OCI-LY7 (cell line): ENCODE measurements at regions not wholly inside any gene's neighbourhood (a gene's known extent, or its start where the extent isn't known, plus 50 kb on each side); places are given as distances from the start of the nearest gene placed in this dataset.

Source experiments
- BruUV-seq: library from RNA; stranded (reverse); fragments of 400-500 nt; replicated peaks from 2 replicates; lab custom pipeline; 2021; lab: Mats Ljungman, UMichigan
- CTCF ChIA-PET: fragments of 300-600 bp; sonication (Branson Sonifier 250); formaldehyde crosslinking; loops from one replicate; lab custom pipeline; 2022; ENCODE audit warnings: antibody characterized with exemption; ENCODE audit not compliant: unreplicated experiment; lab: Charles Lee
- POLR2A ChIA-PET: fragments of 300-600 bp; sonication (Branson Sonifier 250); formaldehyde crosslinking; loops from one replicate; lab custom pipeline; 2022; ENCODE audit warnings: antibody characterized with exemption; lab: Charles Lee
- DNase-seq: peaks from one replicate; pipeline ENCODE4 v3.0.0-alpha.2; 2015; ENCODE audit warnings: low spot score
- H2AFZ ChIP-seq: fragments of 200-600 bp; sonication (generic), shearing (Covaris generic); 2 replicates; pipeline ENCODE4 v1.6.1; 2014; ENCODE audit warnings: mild to moderate bottlenecking, antibody characterized with exemption, low read length, moderate library complexity
- H3K27ac ChIP-seq: fragments of 200-600 bp; sonication (generic); 2 replicates; pipeline ENCODE4 v1.5.1; 2014; ENCODE audit warnings: mixed run types, low read depth, mild to moderate bottlenecking, moderate library complexity, low read length, inconsistent platforms; ENCODE audit not compliant: poor library complexity, severe bottlenecking
- H3K36me3 ChIP-seq: fragments of 200-600 bp; sonication (generic); 2 replicates; pipeline ENCODE4 v1.6.1; 2014; ENCODE audit warnings: mild to moderate bottlenecking, antibody characterized with exemption, low read length, moderate library complexity, mixed read lengths; ENCODE audit not compliant: insufficient read depth
- H3K4me1 ChIP-seq: fragments of 200-600 bp; sonication (generic); 2 replicates; pipeline ENCODE4 v1.5.1; 2014; ENCODE audit warnings: mild to moderate bottlenecking, low read length; ENCODE audit not compliant: insufficient read depth, poor library complexity, severe bottlenecking
- H3K4me2 ChIP-seq: fragments of 200-600 bp; sonication (generic); 2 replicates; pipeline ENCODE4 v1.6.1; 2014; ENCODE audit warnings: mild to moderate bottlenecking, low read length
- H3K4me3 ChIP-seq: fragments of 200-600 bp; sonication (generic); 2 replicates; pipeline ENCODE4 v1.5.1; 2014; ENCODE audit warnings: mild to moderate bottlenecking, low read depth, low read length; ENCODE audit not compliant: poor library complexity, severe bottlenecking
- H3K79me2 ChIP-seq: fragments of 200-600 bp; sonication (generic); 2 replicates; pipeline ENCODE4 v1.6.1; 2016; ENCODE audit warnings: low read depth, mild to moderate bottlenecking, low read length, moderate library complexity, mixed read lengths; ENCODE audit not compliant: insufficient read depth
- H3K9me2 ChIP-seq: fragments of 200-600 bp; sonication (generic); 2 replicates; pipeline ENCODE4 v1.6.1; 2016; ENCODE audit warnings: mild to moderate bottlenecking, low read length, mixed read lengths; ENCODE audit not compliant: insufficient read depth
- H3K9me3 ChIP-seq: fragments of 200-600 bp; sonication (generic); 2 replicates; pipeline ENCODE4 v1.6.1; 2014; ENCODE audit warnings: mild to moderate bottlenecking, mixed run types, low read length, mixed read lengths
- H4K20me1 ChIP-seq: fragments of 200-600 bp; sonication (generic); 2 replicates; pipeline ENCODE4 v1.6.1; 2014; ENCODE audit warnings: mild to moderate bottlenecking, antibody characterized with exemption, low read length, moderate library complexity, mixed read lengths; ENCODE audit not compliant: insufficient read depth
- CTCF ChIP-seq: fragments of 200-600 bp; sonication (generic); conservative IDR thresholded peaks from 2 replicates; pipeline ENCODE4 v1.5.1; 2014; ENCODE audit warnings: mild to moderate bottlenecking, antibody characterized with exemption, low read length, moderate library complexity, mixed read lengths
- EZH2phosphoT487 ChIP-seq: fragments of 200-600 bp; sonication (generic); IDR thresholded peaks from 2 replicates; pipeline ENCODE4 v1.6.1; 2018; ENCODE audit warnings: low read depth, borderline replicate concordance, mild to moderate bottlenecking, mixed run types, antibody characterized with exemption, low read length, moderate library complexity, mixed read lengths
- intact Hi-C: fragments of 100-400 bp; cut with micrococcal nuclease; formaldehyde crosslinking; loops from one replicate; pipeline ENCODE4 v1.10.0; 2022; ENCODE audit not compliant: unreplicated experiment

GRCh38 chr12:75744607-75745256, 233.3 kb upstream of the KRR1 start:
- Histone ChIP-seq H2AFZ (no peak overlapping the region), H3K4me3 (no peak overlapping the region), H3K79me2 (no peaks in the 10 kb centered on the region), H3K27ac (no peak overlapping the region), H4K20me1 (no peaks in the 10 kb centered on the region), H3K9me3 (no peaks in the 10 kb centered on the region), H3K4me2 (no peak overlapping the region), H3K4me1 (no peaks in the 10 kb centered on the region), H3K9me2 (no peaks in the 10 kb centered on the region), H3K36me3 (no peaks in the 10 kb centered on the region)
- no peak for TF ChIP-seq EZH2phosphoT487
- TF ChIP-seq CTCF: no peak
- no peak for DNase-seq
- BruUV-seq: no TSS peak
- intact Hi-C loops: no loop called here
- ChIA-PET CTCF (interaction anchor here (0.7 kb wide), 1 partner anchor 218 kb away, joined by 5 read pairs; no protein-coding TSS in a partner anchor), POLR2A (interaction anchor here (0.6 to 1.1 kb wide), 5 partner anchors 10 to 248 kb away, joined by 3 to 5 read pairs (median 3); no protein-coding TSS in a partner anchor)

GRCh38 chr12:75742961-75743360, 231.6 kb upstream of the KRR1 start:
- no TSS peak for BruUV-seq
- no peaks in the 10 kb centered on the region for H3K79me2 ChIP-seq
- no peak overlapping the region for H2AFZ ChIP-seq
- intact Hi-C loops: no loop called here
- H4K20me1 ChIP-seq: no peaks in the 10 kb centered on the region
- DNase-seq: no peak
- no peak overlapping the region for H3K27ac ChIP-seq
- no peaks in the 10 kb centered on the region for H3K36me3 ChIP-seq
- TF ChIP-seq CTCF: no peak
- no peak for TF ChIP-seq EZH2phosphoT487
- no peaks in the 10 kb centered on the region for H3K4me1 ChIP-seq
- no peak overlapping the region for H3K4me2 ChIP-seq
- ChIA-PET POLR2A (interaction anchor here (0.6 to 0.9 kb wide), 2 partner anchors 10 to 326 kb away, joined by 3 read pairs; no protein-coding TSS in a partner anchor), CTCF (no interaction called here)
- H3K9me3 ChIP-seq: no peaks in the 10 kb centered on the region
- no peak overlapping the region for H3K4me3 ChIP-seq
- no peaks in the 10 kb centered on the region for H3K9me2 ChIP-seq

GRCh38 chr12:75742048-75742447, 230.6 kb upstream of the KRR1 start:
- Histone ChIP-seq H3K4me3 (no peak overlapping the region), H3K4me1 (no peaks in the 10 kb centered on the region), H4K20me1 (no peaks in the 10 kb centered on the region), H3K36me3 (no peaks in the 10 kb centered on the region), H3K79me2 (no peaks in the 10 kb centered on the region), H3K9me2 (no peaks in the 10 kb centered on the region), H3K27ac (no peak overlapping the region), H3K4me2 (no peak overlapping the region), H2AFZ (no peak overlapping the region), H3K9me3 (no peaks in the 10 kb centered on the region)
- no peak for DNase-seq
- no TSS peak for BruUV-seq
- no peak for TF ChIP-seq CTCF
- no peak for TF ChIP-seq EZH2phosphoT487
- intact Hi-C loops: no loop called here
- POLR2A ChIA-PET: no interaction called here
- CTCF ChIA-PET: no interaction called here
